Effector memory CD4-positive, alpha-beta T cell (primary cell): ENCODE measurements at regions not wholly inside any gene's neighbourhood (a gene's known extent, or its start where the extent isn't known, plus 50 kb on each side); places are given as distances from the start of the nearest gene placed in this dataset.

Experiments used
- DNase-seq, 3 donors: peaks; one replicate each; pipeline ENCODE4 v3.0.0-alpha.2; 2020
- H3K27ac ChIP-seq: 2 replicates; pipeline ENCODE4 v1.7.0; 2013; ENCODE audit warnings: mild to moderate bottlenecking, low read length, moderate library complexity; ENCODE audit not compliant: insufficient read depth, poor library complexity, severe bottlenecking
- H3K27me3 ChIP-seq: replicated peaks from 2 replicates; pipeline ENCODE4 v1.7.0; 2013; ENCODE audit warnings: mild to moderate bottlenecking, low read length; ENCODE audit not compliant: insufficient read depth, control insufficient read depth, poor library complexity, severe bottlenecking
- H3K36me3 ChIP-seq: 2 replicates; pipeline ENCODE4 v1.7.0; 2013; ENCODE audit warnings: mild to moderate bottlenecking, low read length, moderate library complexity; ENCODE audit not compliant: control insufficient read depth, insufficient read depth
- H3K4me1 ChIP-seq: 2 replicates; pipeline ENCODE4 v1.7.0; 2013; ENCODE audit warnings: low read length, mild to moderate bottlenecking; ENCODE audit not compliant: control insufficient read depth, insufficient read depth, poor library complexity, severe bottlenecking
- H3K4me3 ChIP-seq: 2 replicates; pipeline ENCODE4 v1.7.0; 2013; ENCODE audit warnings: low read length, low read depth, mild to moderate bottlenecking; ENCODE audit not compliant: insufficient read depth, poor library complexity, severe bottlenecking
- H3K9me3 ChIP-seq: 2 replicates; pipeline ENCODE4 v1.7.0; 2013; ENCODE audit warnings: mild to moderate bottlenecking, low read length, moderate library complexity; ENCODE audit not compliant: control insufficient read depth

DNA sequence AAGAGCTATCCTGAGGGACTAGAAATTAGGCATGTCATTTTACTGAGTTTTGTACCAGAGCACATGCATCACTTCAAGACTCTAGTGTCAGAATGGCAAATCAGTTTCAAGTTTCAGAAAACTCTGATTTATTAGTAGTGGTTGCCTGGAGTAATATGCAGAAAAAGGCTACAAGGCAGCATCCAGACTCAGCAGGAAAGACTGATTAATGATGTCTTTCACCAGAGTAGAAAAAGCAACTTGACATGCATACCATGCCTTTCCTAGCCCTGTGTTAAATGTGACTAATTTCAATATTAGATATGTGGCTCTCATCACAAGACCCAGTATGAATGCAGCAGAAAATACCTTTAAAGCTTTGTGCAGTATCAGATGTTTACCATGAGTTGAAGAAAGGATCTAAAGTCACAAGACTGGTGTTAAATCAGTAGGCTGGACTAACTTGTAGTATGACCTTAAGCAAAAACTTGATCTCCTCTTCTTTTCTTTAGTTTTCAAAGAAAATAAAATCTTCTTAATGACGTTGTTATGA lies 1251.2 kb upstream of the C9orf72 start:
- no peak for DNase-seq
- Histone ChIP-seq H3K27ac (no peak overlapping the region), H3K4me1 (no peaks in the 10 kb centered on the region), H3K36me3 (no peaks in the 10 kb centered on the region), H3K4me3 (no peak overlapping the region), H3K9me3 (no peaks in the 10 kb centered on the region), H3K27me3 (no peaks in the 10 kb centered on the region)

DNA sequence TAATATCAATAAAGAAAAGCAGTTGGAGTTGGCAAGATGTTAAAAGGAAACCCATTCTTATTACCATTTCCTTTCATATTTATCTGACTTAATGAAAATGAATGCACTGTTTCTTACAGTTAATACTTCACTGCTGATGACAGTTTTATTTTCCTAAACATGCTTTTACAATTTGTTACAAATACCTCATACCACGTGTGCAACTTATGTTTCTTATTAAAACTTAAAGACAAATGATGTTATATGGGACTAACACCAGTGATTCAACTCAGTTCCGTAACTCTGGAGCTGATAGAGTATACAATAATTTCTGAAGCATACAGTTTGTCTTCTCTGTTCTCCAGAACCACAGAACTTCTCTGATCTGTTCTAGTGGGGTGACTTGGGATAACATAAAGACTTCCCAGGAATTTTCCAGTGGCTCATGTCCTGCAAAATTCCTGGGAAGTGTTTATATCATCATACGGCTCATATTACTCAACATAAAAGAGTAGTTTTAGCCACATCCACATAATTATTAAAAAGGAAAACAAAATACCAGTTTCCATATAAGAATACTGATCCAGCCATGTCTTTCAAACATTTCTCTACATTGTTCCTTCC lies 1259.0 kb upstream of the C9orf72 start:
- Histone ChIP-seq H3K4me3 (no peak overlapping the region), H3K27ac (no peak overlapping the region), H3K27me3 (no peaks in the 10 kb centered on the region), H3K9me3 (no peaks in the 10 kb centered on the region), H3K4me1 (no peaks in the 10 kb centered on the region), H3K36me3 (no peaks in the 10 kb centered on the region)
- DNase-seq: no peak

DNA sequence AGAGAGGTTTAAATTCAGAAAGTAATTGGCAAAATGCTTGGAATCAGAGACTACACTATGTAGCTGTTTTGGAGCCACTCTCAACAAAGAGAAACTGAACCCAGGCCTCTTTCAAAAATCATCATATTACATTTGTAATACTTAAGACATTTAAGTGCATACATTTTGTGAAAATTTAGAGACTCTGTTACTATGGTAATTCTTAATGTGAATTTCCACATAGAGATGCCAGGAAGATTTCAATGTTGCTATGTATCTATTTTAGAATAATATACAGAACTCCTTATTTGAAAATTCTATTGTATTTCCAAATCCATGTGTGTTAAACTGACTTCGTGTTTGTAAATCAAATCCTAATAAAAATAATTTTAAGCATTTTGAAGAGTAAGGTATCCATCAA lies 1260.9 kb upstream of the C9orf72 start:
- no peaks in the 10 kb centered on the region for H3K9me3 ChIP-seq
- no peaks in the 10 kb centered on the region for H3K36me3 ChIP-seq
- H3K27ac ChIP-seq: no peak overlapping the region
- DNase-seq: no peak
- H3K27me3 ChIP-seq: no peaks in the 10 kb centered on the region
- no peak overlapping the region for H3K4me3 ChIP-seq
- H3K4me1 ChIP-seq: no peaks in the 10 kb centered on the region

DNA sequence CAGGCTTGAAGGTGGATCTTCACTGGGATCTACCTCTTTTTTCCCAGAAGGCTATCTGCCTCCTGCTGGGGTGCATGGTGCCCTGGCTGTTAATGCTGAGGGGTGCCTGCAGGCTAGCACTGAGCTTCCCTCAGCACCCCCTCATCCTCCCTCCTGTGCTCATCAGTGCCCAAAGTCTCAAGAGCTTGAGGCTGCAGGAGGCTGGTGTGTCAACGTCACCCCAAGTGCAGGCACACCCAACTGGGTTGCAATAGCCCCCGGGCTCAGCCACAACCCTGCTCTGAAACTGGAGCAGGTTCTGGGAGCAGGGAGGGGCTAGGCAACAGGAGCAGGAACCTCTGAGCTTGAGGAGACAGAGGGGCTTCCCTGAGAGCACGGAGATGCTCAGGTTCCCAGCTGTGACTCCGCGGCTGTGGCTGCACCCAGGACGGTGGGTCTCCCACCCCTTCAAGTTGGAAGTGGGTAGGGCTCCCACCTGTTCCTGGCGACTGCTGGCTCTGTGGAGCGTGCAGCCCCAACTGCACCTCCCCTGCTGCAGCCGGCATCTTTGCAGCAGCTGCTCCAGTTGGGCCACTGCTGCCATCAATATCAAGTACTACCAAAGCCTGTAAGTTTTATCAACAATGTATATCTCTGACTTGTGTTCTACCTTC lies 1266.6 kb upstream of the C9orf72 start:
- no peak overlapping the region for H3K4me3 ChIP-seq
- no peak for DNase-seq
- H3K9me3 ChIP-seq: no peaks in the 10 kb centered on the region
- H3K4me1 ChIP-seq: no peaks in the 10 kb centered on the region
- H3K27ac ChIP-seq: no peak overlapping the region
- H3K36me3 ChIP-seq: no peaks in the 10 kb centered on the region
- H3K27me3 ChIP-seq: no peaks in the 10 kb centered on the region

DNA sequence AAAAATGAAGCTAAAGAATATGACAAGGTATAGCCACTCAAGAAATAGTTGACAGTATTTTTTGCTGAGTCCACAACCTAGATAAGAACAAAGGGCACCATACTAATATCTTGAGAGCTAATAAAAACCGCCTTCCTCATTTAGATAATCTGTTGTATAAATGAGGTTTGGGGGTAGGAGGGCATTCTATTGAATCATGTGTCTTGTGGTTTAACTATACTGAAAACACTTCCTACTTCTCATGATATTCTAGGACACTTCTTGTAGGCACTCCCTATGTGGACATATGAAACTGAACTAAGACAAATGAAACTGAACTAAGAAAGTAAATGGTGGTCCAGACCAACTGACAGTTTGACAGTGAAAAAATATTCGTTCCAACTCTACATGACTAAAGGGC lies 1268.5 kb upstream of the C9orf72 start:
- H3K27me3 ChIP-seq: no peaks in the 10 kb centered on the region
- no peaks in the 10 kb centered on the region for H3K4me1 ChIP-seq
- no peaks in the 10 kb centered on the region for H3K9me3 ChIP-seq
- H3K4me3 ChIP-seq: no peak overlapping the region
- no peak overlapping the region for H3K27ac ChIP-seq
- DNase-seq: no peak
- H3K36me3 ChIP-seq: no peaks in the 10 kb centered on the region

DNA sequence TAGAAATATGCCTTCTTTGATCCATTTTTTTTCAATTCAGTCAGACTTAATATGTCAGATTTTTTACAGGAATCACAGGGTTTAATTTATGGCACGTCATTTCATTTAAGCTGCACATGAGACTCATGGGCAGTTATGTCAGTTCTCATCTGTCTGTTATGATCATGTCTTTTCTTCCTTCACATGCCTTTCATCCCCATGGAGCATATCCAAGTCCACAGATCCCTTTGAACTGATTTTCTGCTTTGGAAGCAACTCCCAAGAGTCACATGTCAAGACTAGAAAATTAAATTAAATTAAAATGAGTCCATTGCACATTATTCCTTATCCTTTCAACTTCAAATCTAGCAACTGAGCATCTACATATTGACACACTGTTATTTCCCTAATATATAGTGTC lies 1274.0 kb upstream of the C9orf72 start:
- Histone ChIP-seq H3K27ac (no peak overlapping the region), H3K4me1 (no peaks in the 10 kb centered on the region), H3K36me3 (no peaks in the 10 kb centered on the region), H3K4me3 (no peak overlapping the region), H3K9me3 (no peaks in the 10 kb centered on the region), H3K27me3 (no peaks in the 10 kb centered on the region)
- DNase-seq: no peak

DNA sequence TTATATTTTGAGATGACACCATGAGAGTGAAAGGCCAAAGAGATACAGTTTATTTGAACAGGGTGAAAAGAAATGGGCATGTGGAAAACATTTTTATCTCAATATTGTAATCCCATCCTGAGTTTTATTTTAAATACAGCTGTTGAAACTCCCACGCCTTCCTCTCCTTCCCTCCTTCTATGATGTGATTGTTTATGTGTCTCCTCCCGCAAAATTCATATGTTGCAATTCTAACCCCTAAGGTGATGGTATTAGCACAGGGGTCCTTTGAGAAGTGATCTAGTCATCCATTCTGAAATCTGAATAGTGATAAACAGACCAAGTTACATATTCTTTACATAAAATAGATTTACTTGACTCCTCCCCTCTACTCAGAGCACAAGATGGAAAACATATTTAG lies 1275.4 kb upstream of the C9orf72 start:
- Histone ChIP-seq H3K9me3 (no peaks in the 10 kb centered on the region), H3K4me3 (no peak overlapping the region), H3K36me3 (no peaks in the 10 kb centered on the region), H3K27me3 (no peaks in the 10 kb centered on the region), H3K27ac (no peak overlapping the region), H3K4me1 (no peaks in the 10 kb centered on the region)
- DNase-seq: no peak

DNA sequence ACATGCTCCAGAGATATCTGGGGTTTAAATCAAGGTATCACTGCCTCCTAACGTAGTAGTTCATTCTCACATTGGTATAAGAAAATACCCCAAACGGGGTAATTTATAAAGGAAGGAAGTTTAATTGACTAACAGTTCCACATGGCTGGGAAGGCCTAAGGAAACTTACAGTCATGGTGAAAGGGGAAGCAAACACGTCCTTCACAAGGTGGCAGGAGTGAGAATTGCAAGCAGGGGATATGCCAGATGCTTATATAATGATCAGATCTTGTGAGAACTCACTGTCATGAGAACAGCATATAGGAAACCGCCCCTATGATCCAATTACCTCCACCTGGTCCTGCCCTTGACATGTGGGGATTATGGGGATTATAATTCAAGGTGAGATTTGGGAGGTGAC lies 1280.2 kb upstream of the C9orf72 start:
- H3K4me1 ChIP-seq: no peaks in the 10 kb centered on the region
- no peaks in the 10 kb centered on the region for H3K9me3 ChIP-seq
- no peaks in the 10 kb centered on the region for H3K27me3 ChIP-seq
- H3K36me3 ChIP-seq: no peaks in the 10 kb centered on the region
- no peak overlapping the region for H3K4me3 ChIP-seq
- no peak overlapping the region for H3K27ac ChIP-seq
- DNase-seq: no peak

DNA sequence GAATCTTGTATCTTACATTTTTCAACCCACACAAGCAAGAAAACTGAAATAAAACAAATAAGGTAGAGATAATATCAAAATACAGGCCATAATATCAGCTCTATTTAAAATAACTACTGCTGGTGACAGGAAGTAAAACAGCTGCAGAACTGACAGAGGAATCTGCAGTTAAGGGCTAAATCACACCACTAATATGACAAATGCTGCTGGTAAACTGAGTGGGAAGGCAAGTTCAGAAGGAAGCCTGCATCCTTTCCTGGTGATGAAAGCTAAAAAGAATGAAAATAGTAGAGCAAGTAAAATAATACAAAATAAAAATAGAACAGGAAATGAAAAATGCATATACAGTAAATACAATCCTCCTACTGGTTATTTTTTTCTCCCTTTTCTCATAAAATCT lies 1293.7 kb upstream of the C9orf72 start:
- no peaks in the 10 kb centered on the region for H3K27me3 ChIP-seq
- no peaks in the 10 kb centered on the region for H3K4me1 ChIP-seq
- H3K4me3 ChIP-seq: no peak overlapping the region

DNA sequence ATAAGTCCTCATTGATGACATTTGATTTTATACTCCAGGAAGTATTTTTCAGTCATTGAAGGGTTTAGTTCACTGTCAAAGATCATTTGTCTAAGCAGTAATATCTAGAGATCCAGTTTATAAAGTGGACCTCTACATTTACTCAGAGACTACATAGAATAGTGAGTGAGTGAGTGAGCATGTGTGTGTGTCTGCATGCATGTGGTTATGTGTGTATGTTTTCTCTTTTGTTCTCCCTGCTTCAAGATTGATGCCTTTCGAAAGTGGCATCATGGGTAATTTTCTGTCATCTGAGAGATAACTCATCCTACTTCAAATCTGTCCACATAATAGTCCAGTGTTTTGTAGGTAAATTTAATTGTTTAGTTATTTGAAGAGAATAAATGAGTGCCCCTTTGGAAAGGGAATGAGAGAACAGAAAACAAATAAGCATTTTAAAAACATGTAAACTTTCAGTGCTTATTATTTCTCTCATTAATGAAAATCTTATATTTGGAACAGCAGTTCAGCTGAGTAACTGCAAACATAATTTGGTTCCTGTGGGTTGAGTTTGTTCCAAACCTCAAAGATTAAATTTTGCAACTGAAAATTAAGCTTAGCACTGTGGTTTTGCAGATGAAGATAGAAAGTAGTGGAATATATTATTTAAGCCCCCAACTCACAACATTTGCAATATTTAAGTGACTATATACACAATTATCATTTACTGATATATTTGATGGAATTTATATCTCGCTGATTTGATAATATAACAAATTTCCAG lies 1295.1 kb upstream of the C9orf72 start:
- H3K27ac ChIP-seq: no peak overlapping the region
- no peaks in the 10 kb centered on the region for H3K36me3 ChIP-seq
- no peaks in the 10 kb centered on the region for H3K27me3 ChIP-seq
- no peak for DNase-seq
- no peaks in the 10 kb centered on the region for H3K4me1 ChIP-seq
- no peak overlapping the region for H3K4me3 ChIP-seq
- no peaks in the 10 kb centered on the region for H3K9me3 ChIP-seq

More for the DNA sequence above, 1293.7 kb upstream of the C9orf72 start:
- no peak overlapping the region for H3K27ac ChIP-seq
- H3K36me3 ChIP-seq: no peaks in the 10 kb centered on the region
- no peak for DNase-seq
- no peaks in the 10 kb centered on the region for H3K9me3 ChIP-seq
